GM21367 (cell line): ENCODE measurements at regions not wholly inside any gene's neighbourhood (a gene's known extent, or its start where the extent isn't known, plus 50 kb on each side); places are given as distances from the start of the nearest gene placed in this dataset.

ENCODE experiments used
- ATAC-seq: cut with Tn5 transposase; IDR thresholded peaks from one replicate; pipeline ENCODE4 v1.9.1; 2021; ENCODE audit not compliant: unreplicated experiment

GRCh38 chr17:77898521-77899434, 59.7 kb upstream of the TNRC6C start:
- ATAC-seq = no peak

- no peak for ATAC-seq
Measured at GRCh38 chr17:77899498-77899897, 59.0 kb upstream of the TNRC6C start.

- no peak for ATAC-seq
Measured at GRCh38 chr17:77901481-77901880, 57.0 kb upstream of the TNRC6C start.

- ATAC-seq = no peak
Measured at GRCh38 chr17:77905266-77905665, 53.2 kb upstream of the TNRC6C start.

GRCh38 chr17:77905766-77906165, 52.7 kb upstream of the TNRC6C start:
- no peak for ATAC-seq

- no peak for ATAC-seq
Measured at GRCh38 chr17:77906377-77906871, 52.1 kb upstream of the TNRC6C start.

- ATAC-seq = no peak
Measured at GRCh38 chr17:77907497-77908461, 50.7 kb upstream of the TNRC6C start.

GRCh38 chr17:77908501-77908900, 50.0 kb upstream of the TNRC6C start:
- ATAC-seq = no peak
